ENCODE measurements at regions not wholly inside any gene's neighbourhood (a gene's known extent, or its start where the extent isn't known, plus 50 kb on each side); places are given as distances from the start of the nearest gene placed in this dataset.
"Not testable (repeated sequence)": the region's sequence is repeated elsewhere in the genome, so short reads cannot be mapped to it uniquely, and the experiment has no call there.

- TF ChIP-seq CTCF (conservative IDR thresholded peaks at IDR 0.05; ENCODE audit: low read depth, low read length); EZH2phosphoT487 (IDR thresholded peaks at IDR 0.05; ENCODE audit: borderline replicate concordance, low read length): not testable (repeated sequence)
Measured at GRCh38 chrX:3867067-3867831, 153.8 kb upstream of the PRKX start.
